CD14-positive monocyte (primary cell): ENCODE measurements at regions not wholly inside any gene's neighbourhood (a gene's known extent, or its start where the extent isn't known, plus 50 kb on each side); places are given as distances from the start of the nearest gene placed in this dataset.

Source experiments
- DNase-seq, 3 donors: peaks; one replicate each; pipeline ENCODE4 v3.0.0-alpha.2; 2011 to 2022
- H2AFZ ChIP-seq: 2 replicates; pipeline ENCODE4 v1.6.0; 2012; ENCODE audit warnings: mild to moderate bottlenecking, low read depth, low read length, inconsistent platforms; ENCODE audit not compliant: insufficient read depth, poor library complexity, severe bottlenecking
- H3K27ac ChIP-seq, 2 donors: 1 replicate in 1 of 2; 2 replicates in 1 of 2; pipeline ENCODE4 v1.5.1; 2012 to 2013; ENCODE audit warnings: low read length in 2 of 2, control low read depth in 1 of 2, inconsistent platforms in 1 of 2, low read depth in 1 of 2, mild to moderate bottlenecking in 1 of 2
- H3K27me3 ChIP-seq, 2 donors: one replicate each; pipeline versions ENCODE4 v1.6.0 to v1.6.1; 2011 to 2013; ENCODE audit warnings: low read length in 2 of 2; ENCODE audit not compliant: control insufficient read depth in 2 of 2, insufficient read depth in 2 of 2
- H3K36me3 ChIP-seq, 2 donors: replicated peaks in 1 of 2; 1 replicate in 1 of 2; 2 replicates in 1 of 2; pipeline versions ENCODE4 v1.5.1 to v1.6.1; 2012 to 2013; ENCODE audit warnings: low read length in 2 of 2, control low read depth in 1 of 2, inconsistent platforms in 1 of 2, mild to moderate bottlenecking in 1 of 2; ENCODE audit not compliant: insufficient read depth in 2 of 2, control insufficient read depth in 1 of 2
- H3K4me1 ChIP-seq, 2 donors: 1 replicate in 1 of 2; 2 replicates in 1 of 2; pipeline versions ENCODE4 v1.5.1 to v1.6.1; 2012 to 2013; ENCODE audit warnings: low read length in 2 of 2, control low read depth in 1 of 2, inconsistent platforms in 1 of 2, mild to moderate bottlenecking in 1 of 2, moderate library complexity in 1 of 2; ENCODE audit not compliant: insufficient read depth in 2 of 2, control insufficient read depth in 1 of 2
- H3K4me2 ChIP-seq: replicated peaks from 2 replicates; pipeline ENCODE3; 2012; ENCODE audit warnings: low read length, moderate library complexity, mild to moderate bottlenecking; ENCODE audit not compliant: poor library complexity, severe bottlenecking; ENCODE audit errors: extremely low read depth
- H3K4me3 ChIP-seq, 3 experiments: fragments of 200-600 bp in 1 of 3; sonication (generic) in 1 of 3; replicated peaks in 1 of 3; 1 replicate in 2 of 3; 2 replicates in 1 of 3; pipeline ENCODE4 v1.5.1; 2011 to 2013; ENCODE audit warnings: low read length in 3 of 3, mild to moderate bottlenecking in 3 of 3, control low read depth in 2 of 3, low read depth in 2 of 3, inconsistent platforms in 1 of 3, moderate library complexity in 1 of 3
- H3K79me2 ChIP-seq: 2 replicates; pipeline ENCODE4 v1.6.0; 2012; ENCODE audit warnings: mild to moderate bottlenecking, control low read depth, inconsistent platforms, low read length, moderate library complexity; ENCODE audit not compliant: insufficient read depth
- H3K9ac ChIP-seq: 2 replicates; pipeline ENCODE4 v1.6.0; 2017; ENCODE audit warnings: low read length, mild to moderate bottlenecking; ENCODE audit not compliant: insufficient read depth, poor library complexity, severe bottlenecking
- H3K9me3 ChIP-seq, 2 donors: replicated peaks in 1 of 2; 1 replicate in 1 of 2; 2 replicates in 1 of 2; pipeline versions ENCODE4 v1.5.1 to v1.6.1; 2012 to 2013; ENCODE audit warnings: low read length in 2 of 2, control low read depth in 1 of 2; ENCODE audit not compliant: control insufficient read depth in 1 of 2, insufficient read depth in 1 of 2
- H4K20me1 ChIP-seq: 2 replicates; pipeline ENCODE4 v1.6.0; 2012; ENCODE audit warnings: mild to moderate bottlenecking, low read length, control low read depth, moderate library complexity; ENCODE audit not compliant: insufficient read depth
- H3K27ac Mint-ChIP-seq, 7 donors: one replicate each; pipeline ENCODE4 v1.8.0; 2020; ENCODE audit warnings: mild to moderate bottlenecking in 7 of 7, mixed read lengths in 7 of 7, moderate library complexity in 6 of 7, inconsistent platforms in 2 of 7
- H3K27me3 Mint-ChIP-seq, 3 donors: one replicate each; pipeline ENCODE4 v1.8.0; 2021 to 2022; ENCODE audit warnings: low read depth in 3 of 3, mild to moderate bottlenecking in 3 of 3, mixed read lengths in 3 of 3, moderate library complexity in 3 of 3, inconsistent platforms in 1 of 3
- H3K36me3 Mint-ChIP-seq, 2 donors: one replicate each; pipeline ENCODE4 v1.8.0; 2020; ENCODE audit warnings: mixed read lengths in 2 of 2, inconsistent platforms in 1 of 2, mild to moderate bottlenecking in 1 of 2
- H3K4me1 Mint-ChIP-seq: one replicate; pipeline ENCODE4 v1.8.0; 2020; ENCODE audit warnings: mild to moderate bottlenecking, mixed read lengths
- H3K4me3 Mint-ChIP-seq, 2 donors: one replicate each; pipeline ENCODE4 v1.8.0; 2020; ENCODE audit warnings: mild to moderate bottlenecking in 2 of 2, mixed read lengths in 2 of 2, moderate library complexity in 1 of 2
- H3K9me3 Mint-ChIP-seq, 7 donors: one replicate each; pipeline ENCODE4 v1.8.0; 2020 to 2022; ENCODE audit warnings: mixed read lengths in 7 of 7, mild to moderate bottlenecking in 6 of 7, moderate library complexity in 6 of 7, inconsistent platforms in 2 of 7
- WGBS: methylation state at CpG from one replicate; pipeline ENCODE4 v1.1.5; 2013; ENCODE audit warnings: missing lambda C conversion rate; ENCODE audit not compliant: insufficient coverage; 5-methylcytosine and 5-hydroxymethylcytosine counted together
- intact Hi-C, 2 donors: fragments of 100-400 bp; cut with micrococcal nuclease; formaldehyde crosslinking; loops; one replicate each; pipeline versions ENCODE4 v1.15.0 to v1.15.1; 2023
- TF ChIP-seq, protein P1 (sequence below): fragments of 200-600 bp; IDR thresholded peaks from one replicate; pipeline ENCODE4 v1.8.0; 2022; ENCODE audit warnings: antibody characterized with exemption, mild to moderate bottlenecking

GRCh38 chr1:195336812-195337211, 1271.4 kb downstream of the KCNT2 start:
- Histone ChIP-seq H3K79me2 (no peaks in the 10 kb centered on the region), H3K27ac (no peak overlapping the region), H3K4me2 (no peak overlapping the region), H3K9ac (no peak overlapping the region), H3K4me3 (no peak overlapping the region), H2AFZ (no peak overlapping the region), H3K4me1 (no peaks in the 10 kb centered on the region), H3K9me3 (no peaks in the 10 kb centered on the region), H3K27me3 (no peaks in the 10 kb centered on the region), H4K20me1 (no peaks in the 10 kb centered on the region), H3K36me3 (no peaks in the 10 kb centered on the region)
- Mint-ChIP-seq H3K4me1 (no peaks in the 10 kb centered on the region), H3K27me3 (no peaks in the 10 kb centered on the region), H3K9me3 (peaks cover 0 to 3% (median 0%) of the 10 kb centered on the region in 7 donors), H3K27ac (no peak overlapping the region), H3K36me3 (no peaks in the 10 kb centered on the region), H3K4me3 (no peak overlapping the region)
- WGBS = 80% methylated on average over 1 of the region's 1 CpG
- TF ChIP-seq, protein P1, sequence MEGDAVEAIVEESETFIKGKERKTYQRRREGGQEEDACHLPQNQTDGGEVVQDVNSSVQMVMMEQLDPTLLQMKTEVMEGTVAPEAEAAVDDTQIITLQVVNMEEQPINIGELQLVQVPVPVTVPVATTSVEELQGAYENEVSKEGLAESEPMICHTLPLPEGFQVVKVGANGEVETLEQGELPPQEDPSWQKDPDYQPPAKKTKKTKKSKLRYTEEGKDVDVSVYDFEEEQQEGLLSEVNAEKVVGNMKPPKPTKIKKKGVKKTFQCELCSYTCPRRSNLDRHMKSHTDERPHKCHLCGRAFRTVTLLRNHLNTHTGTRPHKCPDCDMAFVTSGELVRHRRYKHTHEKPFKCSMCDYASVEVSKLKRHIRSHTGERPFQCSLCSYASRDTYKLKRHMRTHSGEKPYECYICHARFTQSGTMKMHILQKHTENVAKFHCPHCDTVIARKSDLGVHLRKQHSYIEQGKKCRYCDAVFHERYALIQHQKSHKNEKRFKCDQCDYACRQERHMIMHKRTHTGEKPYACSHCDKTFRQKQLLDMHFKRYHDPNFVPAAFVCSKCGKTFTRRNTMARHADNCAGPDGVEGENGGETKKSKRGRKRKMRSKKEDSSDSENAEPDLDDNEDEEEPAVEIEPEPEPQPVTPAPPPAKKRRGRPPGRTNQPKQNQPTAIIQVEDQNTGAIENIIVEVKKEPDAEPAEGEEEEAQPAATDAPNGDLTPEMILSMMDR = no peak
- intact Hi-C loops = no loop called here
- no peak for DNase-seq

- Histone ChIP-seq H3K79me2 (no peaks in the 10 kb centered on the region), H4K20me1 (no peaks in the 10 kb centered on the region), H3K4me2 (no peak overlapping the region), H2AFZ (no peak overlapping the region), H3K27me3 (no peaks in the 10 kb centered on the region), H3K9me3 (no peaks in the 10 kb centered on the region), H3K9ac (no peak overlapping the region), H3K27ac (no peak overlapping the region), H3K36me3 (no peaks in the 10 kb centered on the region), H3K4me1 (no peaks in the 10 kb centered on the region), H3K4me3 (no peak overlapping the region)
- Mint-ChIP-seq H3K27ac (no peak overlapping the region), H3K36me3 (no peaks in the 10 kb centered on the region), H3K4me1 (no peaks in the 10 kb centered on the region), H3K9me3 (peaks cover 0 to 3% (median 0%) of the 10 kb centered on the region in 7 donors), H3K4me3 (no peak overlapping the region), H3K27me3 (no peaks in the 10 kb centered on the region)
- intact Hi-C loops = no loop called here
- no CpG with 5 or more reads among the region's 4 CpGs for WGBS
- TF ChIP-seq, protein P1 = no peak
- no peak for DNase-seq
These were observed 1272.7 kb downstream of the KCNT2 start for GRCh38 chr1:195335541-195335940.
